GM10266 (cell line): ENCODE measurements at regions not wholly inside any gene's neighbourhood (a gene's known extent, or its start where the extent isn't known, plus 50 kb on each side); places are given as distances from the start of the nearest gene placed in this dataset.

ENCODE experiments used
- DNase-seq: peaks from one replicate; pipeline ENCODE4 v3.0.0; 2012; ENCODE audit errors: extremely low spot score
- CTCF ChIP-seq: IDR thresholded peaks from 2 replicates; pipeline ENCODE4 v1.5.1; 2012; ENCODE audit warnings: mild to moderate bottlenecking, low read depth; ENCODE audit not compliant: control insufficient read depth, insufficient read depth; ENCODE audit errors: missing control alignments

- no peak for TF ChIP-seq CTCF
- no peak for DNase-seq
Measured at GRCh38 chr11:28984231-28984630, 876.0 kb downstream of the METTL15 start.

GRCh38 chr11:28983780-28984179 lies 875.6 kb downstream of the METTL15 start:
- TF ChIP-seq CTCF, result no peak
- DNase-seq, result no peak

GRCh38 chr11:28981381-28981780 lies 873.2 kb downstream of the METTL15 start:
- no peak for DNase-seq
- no peak for TF ChIP-seq CTCF

- no peak for DNase-seq
- TF ChIP-seq CTCF, result no peak
Measured at GRCh38 chr11:28976801-28977145, 868.6 kb downstream of the METTL15 start.

- TF ChIP-seq CTCF, result no peak
- DNase-seq, result no peak
Measured at GRCh38 chr11:28976012-28976800, 868.0 kb downstream of the METTL15 start.

- TF ChIP-seq CTCF, result no peak
- DNase-seq, result no peak
Measured at GRCh38 chr11:28969832-28970231, 861.6 kb downstream of the METTL15 start.

- no peak for DNase-seq
- TF ChIP-seq CTCF, result no peak
Measured at GRCh38 chr11:28966951-28967350, 858.8 kb downstream of the METTL15 start.
